HEK293 (cell line): ENCODE measurements at regions not wholly inside any gene's neighbourhood (a gene's known extent, or its start where the extent isn't known, plus 50 kb on each side); places are given as distances from the start of the nearest gene placed in this dataset.

Experiments used
- CTCF ChIA-PET: fragments of 350-600 bp; formaldehyde crosslinking; extraction: SDS; loops from one replicate; lab custom pipeline; 2021; ENCODE audit warnings: antibody characterized with exemption; lab: Yijun Ruan, JAX
- POLR2A ChIA-PET: fragments of 300-600 bp; formaldehyde crosslinking; extraction: SDS; loops from one replicate; lab custom pipeline; 2020; ENCODE audit warnings: antibody characterized with exemption, inconsistent platforms; lab: Yijun Ruan, JAX
- H3K27ac ChIP-seq: fragments of 200-500 bp; sonication (Bioruptor generic); 2 replicates; pipeline ENCODE4 v1.5.1; 2014; ENCODE audit warnings: low read depth, low read length, control low read depth, inconsistent platforms; ENCODE audit errors: extremely low read depth
- H3K36me3 ChIP-seq, 2 experiments: fragments of 200-500 bp in 1 of 2; sonication (Bioruptor generic) in 1 of 2; 1 replicate in 1 of 2; 2 replicates in 1 of 2; pipeline ENCODE4 v1.5.1; 2014 to 2017; ENCODE audit warnings: inconsistent platforms in 2 of 2, low read length in 2 of 2; ENCODE audit not compliant: control insufficient read depth in 2 of 2, insufficient read depth in 1 of 2
- H3K4me1 ChIP-seq: fragments of 200-500 bp; sonication (Bioruptor generic); 2 replicates; pipeline ENCODE4 v1.5.1; 2014; ENCODE audit warnings: mild to moderate bottlenecking, low read length, inconsistent platforms; ENCODE audit not compliant: control insufficient read depth, insufficient read depth
- H3K4me3 ChIP-seq: 2 replicates; pipeline ENCODE4 v1.5.1; 2011; ENCODE audit warnings: low read depth, mild to moderate bottlenecking, control low read depth, low read length, moderate library complexity
- H3K9me3 ChIP-seq: fragments of 200-500 bp; sonication (Bioruptor generic); 2 replicates; pipeline ENCODE4 v1.5.1; 2014; ENCODE audit warnings: low read depth, low read length, inconsistent platforms; ENCODE audit not compliant: control insufficient read depth, insufficient read depth
- FEZF1 ChIP-seq: fragments of 450-650 bp; formaldehyde crosslinking; IDR thresholded peaks from 2 replicates; pipeline ENCODE4 v1.5.1; 2016; ENCODE audit warnings: missing biosample characterization, missing genetic modification characterization
- GLIS1 ChIP-seq: fragments of 450-650 bp; formaldehyde crosslinking; IDR thresholded peaks from 2 replicates; pipeline ENCODE4 v1.5.1; 2016; ENCODE audit warnings: missing biosample characterization, missing genetic modification characterization
- HOXC10 ChIP-seq: sonication (generic); formaldehyde crosslinking; IDR thresholded peaks from 2 replicates; pipeline ENCODE4 v1.8.1; 2023; ENCODE audit warnings: mild to moderate bottlenecking, missing genetic modification reagents
- KLF16 ChIP-seq: fragments of 450-650 bp; formaldehyde crosslinking; IDR thresholded peaks from 2 replicates; pipeline ENCODE4 v1.5.1; 2017; ENCODE audit warnings: missing biosample characterization, missing genetic modification characterization
- KLF8 ChIP-seq: fragments of 450-650 bp; formaldehyde crosslinking; IDR thresholded peaks from 2 replicates; pipeline ENCODE4 v1.5.1; 2016; ENCODE audit warnings: missing biosample characterization, missing genetic modification characterization
- TRIM28 ChIP-seq: IDR thresholded peaks from 2 replicates; pipeline ENCODE4 v1.6.1; 2011; ENCODE audit warnings: low read length, control low read depth, borderline replicate concordance
- YY2 ChIP-seq: fragments of 450-650 bp; formaldehyde crosslinking; IDR thresholded peaks from 2 replicates; pipeline ENCODE4 v1.5.1; 2016; ENCODE audit warnings: missing biosample characterization, missing genetic modification characterization
- ZEB2 ChIP-seq: fragments of 450-650 bp; formaldehyde crosslinking; IDR thresholded peaks from 2 replicates; pipeline ENCODE4 v1.5.1; 2016; ENCODE audit warnings: missing biosample characterization, missing genetic modification characterization
- ZNF10 ChIP-seq: fragments of 450-650 bp; formaldehyde crosslinking; IDR thresholded peaks from 2 replicates; pipeline ENCODE4 v1.5.1; 2017; ENCODE audit warnings: missing biosample characterization, missing genetic modification characterization
- ZNF133 ChIP-seq: fragments of 450-650 bp; formaldehyde crosslinking; IDR thresholded peaks from 2 replicates; pipeline ENCODE4 v1.5.1; 2016; ENCODE audit warnings: missing biosample characterization, missing genetic modification characterization
- ZNF138 ChIP-seq: fragments of 450-650 bp; formaldehyde crosslinking; IDR thresholded peaks from 2 replicates; pipeline ENCODE4 v1.5.1; 2016; ENCODE audit warnings: missing biosample characterization, missing genetic modification characterization, borderline replicate concordance
- ZNF19 ChIP-seq: fragments of 450-650 bp; formaldehyde crosslinking; IDR thresholded peaks from 2 replicates; pipeline ENCODE4; 2016; ENCODE audit warnings: missing biosample characterization, missing genetic modification characterization, low read depth
- ZNF211 ChIP-seq: fragments of 450-650 bp; formaldehyde crosslinking; IDR thresholded peaks from 2 replicates; pipeline ENCODE4 v1.5.1; 2016; ENCODE audit warnings: low read depth, missing biosample characterization, missing genetic modification characterization
- ZNF214 ChIP-seq: fragments of 450-650 bp; formaldehyde crosslinking; IDR thresholded peaks from 2 replicates; pipeline ENCODE4 v1.5.1; 2017; ENCODE audit warnings: missing biosample characterization, mild to moderate bottlenecking, missing genetic modification characterization, borderline replicate concordance
- ZNF394 ChIP-seq: fragments of 450-650 bp; formaldehyde crosslinking; IDR thresholded peaks from 2 replicates; pipeline ENCODE4 v1.5.1; 2016; ENCODE audit warnings: missing biosample characterization, missing genetic modification characterization, mild to moderate bottlenecking, moderate library complexity, borderline replicate concordance
- ZNF529 ChIP-seq: fragments of 450-650 bp; formaldehyde crosslinking; IDR thresholded peaks from 2 replicates; pipeline ENCODE4 v1.5.1; 2017; ENCODE audit warnings: missing genetic modification characterization, missing biosample characterization; ENCODE audit not compliant: insufficient replicate concordance
- ZNF571 ChIP-seq: fragments of 450-650 bp; formaldehyde crosslinking; IDR thresholded peaks from 2 replicates; pipeline ENCODE4 v1.5.0; 2017; ENCODE audit warnings: missing biosample characterization, missing genetic modification characterization
- ZNF658 ChIP-seq: fragments of 450-650 bp; formaldehyde crosslinking; IDR thresholded peaks from 2 replicates; pipeline ENCODE4; 2016; ENCODE audit warnings: missing biosample characterization, missing genetic modification characterization
- ZNF670 ChIP-seq: fragments of 450-650 bp; formaldehyde crosslinking; IDR thresholded peaks from 2 replicates; pipeline ENCODE4 v1.5.1; 2016; ENCODE audit warnings: missing biosample characterization, missing genetic modification characterization, low read depth
- ZNF777 ChIP-seq: fragments of 450-650 bp; formaldehyde crosslinking; IDR thresholded peaks from 2 replicates; pipeline ENCODE4 v1.5.1; 2017; ENCODE audit warnings: missing biosample characterization, missing genetic modification characterization, borderline replicate concordance
- ZNF792 ChIP-seq: fragments of 450-650 bp; formaldehyde crosslinking; IDR thresholded peaks from 2 replicates; pipeline ENCODE4 v1.5.1; 2016; ENCODE audit warnings: missing biosample characterization, missing genetic modification characterization
- ZSCAN30 ChIP-seq: fragments of 450-650 bp; IDR thresholded peaks from 2 replicates; pipeline ENCODE4 v1.5.1; 2018; ENCODE audit warnings: missing biosample characterization, mild to moderate bottlenecking, missing genetic modification characterization, moderate library complexity
- TF ChIP-seq, protein P1 (sequence below): fragments of 450-650 bp; formaldehyde crosslinking; IDR thresholded peaks from 2 replicates; pipeline ENCODE4 v1.5.1; 2017; ENCODE audit warnings: missing biosample characterization, missing genetic modification characterization
- TF ChIP-seq, protein P2 (sequence below): fragments of 450-650 bp; formaldehyde crosslinking; IDR thresholded peaks from 2 replicates; pipeline ENCODE4 v1.5.1; 2016; ENCODE audit warnings: missing biosample characterization, missing genetic modification characterization
- TF ChIP-seq, protein P3 (sequence below): fragments of 450-650 bp; formaldehyde crosslinking; IDR thresholded peaks from 2 replicates; pipeline ENCODE4 v1.5.1; 2016; ENCODE audit warnings: missing biosample characterization, missing genetic modification characterization

DNA sequence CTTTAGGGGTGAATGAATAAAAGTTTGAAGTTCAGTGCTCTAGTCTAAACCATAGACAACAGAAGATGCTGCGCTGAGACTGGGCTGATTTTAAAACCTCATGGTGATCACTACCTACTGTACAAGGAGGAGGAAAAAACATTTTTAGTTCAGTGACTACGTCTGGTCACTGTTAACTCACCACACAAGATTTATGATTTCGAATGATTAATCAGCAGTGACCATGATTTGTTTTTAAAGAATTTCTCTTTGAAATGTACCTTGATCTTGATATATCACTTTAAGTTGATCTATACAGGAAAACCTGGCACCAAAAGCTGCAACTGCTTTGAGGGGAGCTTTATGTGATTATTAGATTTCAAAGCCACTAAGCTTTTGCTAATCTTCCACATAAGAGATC is 286.3 kb downstream of the PDGFC start:
- Histone ChIP-seq H3K4me3 (no peak overlapping the region), H3K9me3 (no peaks in the 10 kb centered on the region), H3K27ac (no peak overlapping the region), H3K36me3 (no peaks in the 10 kb centered on the region), H3K4me1 (no peaks in the 10 kb centered on the region)
- ChIA-PET POLR2A (no interaction called here), CTCF (interaction anchor here (1.2 kb wide), 1 partner anchor 283 kb away, joined by 3 read pairs; no protein-coding TSS in a partner anchor)
- TF ChIP-seq, protein P1, sequence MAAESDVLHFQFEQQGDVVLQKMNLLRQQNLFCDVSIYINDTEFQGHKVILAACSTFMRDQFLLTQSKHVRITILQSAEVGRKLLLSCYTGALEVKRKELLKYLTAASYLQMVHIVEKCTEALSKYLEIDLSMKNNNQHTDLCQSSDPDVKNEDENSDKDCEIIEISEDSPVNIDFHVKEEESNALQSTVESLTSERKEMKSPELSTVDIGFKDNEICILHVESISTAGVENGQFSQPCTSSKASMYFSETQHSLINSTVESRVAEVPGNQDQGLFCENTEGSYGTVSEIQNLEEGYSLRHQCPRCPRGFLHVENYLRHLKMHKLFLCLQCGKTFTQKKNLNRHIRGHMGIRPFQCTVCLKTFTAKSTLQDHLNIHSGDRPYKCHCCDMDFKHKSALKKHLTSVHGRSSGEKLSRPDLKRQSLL (tag by site-specific recombination) = no peak
- no peak for TF ChIP-seq FEZF1 (tag by site-specific recombination)
- no peak for TF ChIP-seq ZNF792 (tag by site-specific recombination)
- TF ChIP-seq YY2 = no peak
- no peak for TF ChIP-seq ZNF529 (tag by site-specific recombination)
- no peak for TF ChIP-seq ZNF777
- TF ChIP-seq ZSCAN30 (tag by site-specific recombination) = no peak
- no peak for TF ChIP-seq KLF16 (tag by site-specific recombination)
- no peak for TF ChIP-seq ZNF211 (tag by site-specific recombination)
- TF ChIP-seq ZNF138 (tag by site-specific recombination) = no peak
- TF ChIP-seq, protein P2, sequence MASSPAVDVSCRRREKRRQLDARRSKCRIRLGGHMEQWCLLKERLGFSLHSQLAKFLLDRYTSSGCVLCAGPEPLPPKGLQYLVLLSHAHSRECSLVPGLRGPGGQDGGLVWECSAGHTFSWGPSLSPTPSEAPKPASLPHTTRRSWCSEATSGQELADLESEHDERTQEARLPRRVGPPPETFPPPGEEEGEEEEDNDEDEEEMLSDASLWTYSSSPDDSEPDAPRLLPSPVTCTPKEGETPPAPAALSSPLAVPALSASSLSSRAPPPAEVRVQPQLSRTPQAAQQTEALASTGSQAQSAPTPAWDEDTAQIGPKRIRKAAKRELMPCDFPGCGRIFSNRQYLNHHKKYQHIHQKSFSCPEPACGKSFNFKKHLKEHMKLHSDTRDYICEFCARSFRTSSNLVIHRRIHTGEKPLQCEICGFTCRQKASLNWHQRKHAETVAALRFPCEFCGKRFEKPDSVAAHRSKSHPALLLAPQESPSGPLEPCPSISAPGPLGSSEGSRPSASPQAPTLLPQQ (tag by site-specific recombination) = no peak
- TF ChIP-seq ZNF394 (tag by site-specific recombination) = no peak
- TF ChIP-seq ZNF214 (tag by site-specific recombination) = no peak
- TF ChIP-seq TRIM28 = no peak
- no peak for TF ChIP-seq ZNF571 (tag by site-specific recombination)
- TF ChIP-seq ZNF19 (tag by site-specific recombination) = no peak
- TF ChIP-seq KLF8 = no peak

DNA sequence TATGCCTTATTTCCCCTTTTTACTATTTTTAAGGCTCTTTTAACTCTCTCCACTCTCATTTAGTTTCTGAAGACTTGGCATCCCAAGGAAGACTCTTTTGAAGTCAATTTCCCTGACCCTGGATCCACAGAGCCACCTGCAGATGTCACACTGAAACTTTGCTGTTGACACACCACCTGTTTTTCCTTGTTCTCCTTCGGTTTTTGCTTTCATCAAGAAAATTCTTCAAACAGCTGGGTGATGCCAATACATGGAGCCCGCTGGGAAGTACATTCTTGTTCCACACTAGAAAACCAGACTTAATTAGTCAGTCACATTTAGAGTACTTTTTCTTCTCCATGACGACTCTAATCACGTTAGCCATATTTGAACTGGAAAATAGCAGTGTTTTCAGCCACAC is 293.9 kb downstream of the PDGFC start:
- Histone ChIP-seq H3K27ac (no peak overlapping the region), H3K9me3 (no peaks in the 10 kb centered on the region), H3K4me1 (no peaks in the 10 kb centered on the region), H3K36me3 (no peaks in the 10 kb centered on the region), H3K4me3 (no peak overlapping the region)
- TF ChIP-seq ZNF658 (tag by site-specific recombination) = no peak
- TF ChIP-seq, protein P3, sequence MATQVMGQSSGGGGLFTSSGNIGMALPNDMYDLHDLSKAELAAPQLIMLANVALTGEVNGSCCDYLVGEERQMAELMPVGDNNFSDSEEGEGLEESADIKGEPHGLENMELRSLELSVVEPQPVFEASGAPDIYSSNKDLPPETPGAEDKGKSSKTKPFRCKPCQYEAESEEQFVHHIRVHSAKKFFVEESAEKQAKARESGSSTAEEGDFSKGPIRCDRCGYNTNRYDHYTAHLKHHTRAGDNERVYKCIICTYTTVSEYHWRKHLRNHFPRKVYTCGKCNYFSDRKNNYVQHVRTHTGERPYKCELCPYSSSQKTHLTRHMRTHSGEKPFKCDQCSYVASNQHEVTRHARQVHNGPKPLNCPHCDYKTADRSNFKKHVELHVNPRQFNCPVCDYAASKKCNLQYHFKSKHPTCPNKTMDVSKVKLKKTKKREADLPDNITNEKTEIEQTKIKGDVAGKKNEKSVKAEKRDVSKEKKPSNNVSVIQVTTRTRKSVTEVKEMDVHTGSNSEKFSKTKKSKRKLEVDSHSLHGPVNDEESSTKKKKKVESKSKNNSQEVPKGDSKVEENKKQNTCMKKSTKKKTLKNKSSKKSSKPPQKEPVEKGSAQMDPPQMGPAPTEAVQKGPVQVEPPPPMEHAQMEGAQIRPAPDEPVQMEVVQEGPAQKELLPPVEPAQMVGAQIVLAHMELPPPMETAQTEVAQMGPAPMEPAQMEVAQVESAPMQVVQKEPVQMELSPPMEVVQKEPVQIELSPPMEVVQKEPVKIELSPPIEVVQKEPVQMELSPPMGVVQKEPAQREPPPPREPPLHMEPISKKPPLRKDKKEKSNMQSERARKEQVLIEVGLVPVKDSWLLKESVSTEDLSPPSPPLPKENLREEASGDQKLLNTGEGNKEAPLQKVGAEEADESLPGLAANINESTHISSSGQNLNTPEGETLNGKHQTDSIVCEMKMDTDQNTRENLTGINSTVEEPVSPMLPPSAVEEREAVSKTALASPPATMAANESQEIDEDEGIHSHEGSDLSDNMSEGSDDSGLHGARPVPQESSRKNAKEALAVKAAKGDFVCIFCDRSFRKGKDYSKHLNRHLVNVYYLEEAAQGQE (tag by site-specific recombination) = no peak
- TF ChIP-seq ZNF670 = no peak
- no peak for TF ChIP-seq HOXC10
- TF ChIP-seq GLIS1 = no peak
- no peak for TF ChIP-seq ZNF10 (tag by site-specific recombination)
- TF ChIP-seq ZNF133 (tag by site-specific recombination) = no peak
- TF ChIP-seq ZEB2 = no peak
- ChIA-PET CTCF (interaction anchor here (0.8 kb wide), 1 partner anchor 15 kb away, joined by 4 read pairs; no protein-coding TSS in a partner anchor), POLR2A (no interaction called here)
